ENCODE measurements at regions not wholly inside any gene's neighbourhood (a gene's known extent, or its start where the extent isn't known, plus 50 kb on each side); places are given as distances from the start of the nearest gene placed in this dataset.
A peak's percentile ranks its signal among the peaks of the same experiment; 100 is the strongest.
"Not testable (repeated sequence)": the region's sequence is repeated elsewhere in the genome, so short reads cannot be mapped to it uniquely, and the experiment has no call there.

DNA sequence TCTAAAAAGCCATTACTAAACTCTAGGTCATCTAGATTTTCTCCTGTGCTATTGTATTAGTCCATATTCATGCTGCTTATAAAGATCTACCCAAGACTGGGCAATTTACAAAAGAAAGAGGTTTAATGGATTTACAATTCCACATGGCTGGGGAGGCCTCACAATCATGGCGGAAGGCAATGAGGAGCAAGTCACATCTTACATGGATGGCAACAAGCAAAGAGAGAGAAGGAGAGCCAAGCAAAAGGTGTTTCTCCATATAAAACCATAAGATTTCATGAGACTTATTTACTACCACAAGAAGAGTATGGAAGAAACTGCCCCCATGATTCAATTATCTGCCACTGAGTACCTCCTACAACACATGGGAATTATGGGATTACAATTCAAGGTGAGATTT lies 69.6 kb upstream of the CCDC6 start:
- not testable (repeated sequence) for DNase-seq (ENCODE audit: low spot score)

GRCh38 chr10:59971915-59972314 lies 65.6 kb upstream of the CCDC6 start:
- DNase-seq (ENCODE audit: low spot score): peak; percentile 16

- no peak for DNase-seq (ENCODE audit: low spot score)
Measured at GRCh38 chr10:59970396-59971368, 64.3 kb upstream of the CCDC6 start.

- no peak for DNase-seq (ENCODE audit: low spot score)
Measured at GRCh38 chr10:59968705-59969104, 62.3 kb upstream of the CCDC6 start.

- no peak for DNase-seq (ENCODE audit: low spot score)
Measured at GRCh38 chr10:59967079-59967478, 60.7 kb upstream of the CCDC6 start.

- DNase-seq (ENCODE audit: low spot score): no peak
Measured at GRCh38 chr10:59965899-59966650, 59.7 kb upstream of the CCDC6 start.

GRCh38 chr10:59962756-59963155 lies 56.4 kb upstream of the CCDC6 start:
- DNase-seq (ENCODE audit: low spot score): no peak

GRCh38 chr10:59960751-59961150 lies 54.4 kb upstream of the CCDC6 start:
- DNase-seq (ENCODE audit: low spot score): no peak

DNA sequence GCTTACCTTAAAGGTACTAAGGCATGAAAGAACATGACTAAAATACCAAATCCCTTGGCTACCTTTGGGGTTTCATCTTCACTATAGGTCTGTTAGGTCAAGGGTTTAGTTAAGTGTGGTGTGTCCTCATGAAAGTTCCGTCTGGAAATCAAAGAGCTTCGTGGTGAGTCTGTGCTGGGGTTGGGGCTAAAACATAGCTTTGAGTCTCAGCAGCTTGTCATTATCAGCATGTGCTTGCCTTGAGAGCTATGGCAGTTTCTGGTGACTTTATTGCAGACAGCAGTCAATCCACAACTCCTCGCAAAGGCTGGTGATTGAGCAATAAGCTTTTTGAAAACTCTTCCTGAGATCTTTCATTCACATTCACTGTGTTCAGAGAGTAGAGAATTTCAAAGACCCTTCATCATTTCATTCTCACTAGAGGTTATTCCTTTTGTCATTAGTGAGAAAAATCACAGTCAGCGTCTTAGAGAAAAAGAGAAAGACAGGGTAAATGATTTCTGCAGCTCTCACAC lies 53.2 kb upstream of the CCDC6 start:
- no peak for DNase-seq (ENCODE audit: low spot score)

DNA sequence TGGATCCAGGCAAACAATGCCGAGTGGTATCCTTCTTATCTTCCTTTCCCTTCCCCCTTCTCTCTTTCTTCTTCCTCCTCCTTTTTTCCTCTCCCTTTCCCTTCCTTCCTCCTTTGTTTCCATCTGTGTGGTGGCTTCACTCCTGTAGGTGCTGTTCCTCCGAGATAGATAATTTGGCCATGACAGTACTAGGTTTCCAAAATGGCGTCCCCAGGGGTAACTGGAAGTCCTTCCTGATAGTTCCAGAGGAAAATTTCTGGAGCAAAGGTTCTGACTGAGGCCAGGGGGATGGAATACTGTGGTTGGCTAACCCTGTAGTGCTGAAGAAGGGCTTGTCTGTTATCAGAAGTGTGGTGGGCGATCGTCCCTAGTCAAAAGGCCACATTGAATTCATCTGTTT lies 52.5 kb upstream of the CCDC6 start:
- DNase-seq (ENCODE audit: low spot score): no peak

DNA sequence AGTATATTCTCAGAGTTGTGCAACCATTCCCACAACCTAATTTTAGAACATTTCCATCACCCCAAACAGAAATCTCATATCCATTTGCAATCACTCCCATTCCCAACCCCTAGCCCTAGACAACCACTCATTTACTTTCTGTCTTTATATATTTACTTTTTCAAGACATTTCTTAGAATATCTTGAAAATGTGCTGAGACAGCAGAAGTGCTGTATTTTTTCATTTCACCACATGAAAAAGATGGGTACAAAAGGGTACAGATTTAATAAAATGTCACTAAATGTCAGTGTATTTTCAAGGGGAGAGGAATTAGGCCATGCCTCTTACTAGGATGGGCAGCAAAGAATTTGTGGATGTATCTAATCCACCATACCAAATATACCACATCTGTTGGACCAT lies 51.6 kb upstream of the CCDC6 start:
- DNase-seq (ENCODE audit: low spot score): no peak

Data from AG08395 (cell line).